HS-5 (cell line): ENCODE measurements at regions not wholly inside any gene's neighbourhood (a gene's known extent, or its start where the extent isn't known, plus 50 kb on each side); places are given as distances from the start of the nearest gene placed in this dataset.
"Not testable (repeated sequence)": the region's sequence is repeated elsewhere in the genome, so short reads cannot be mapped to it uniquely, and the experiment has no call there.

Experiments
- DNase-seq: peaks from one replicate; pipeline ENCODE4 v3.0.0-alpha.2; 2012; ENCODE audit warnings: low read depth

GRCh38 chr2:65788556-65788955, 356.2 kb upstream of the SPRED2 start:
- DNase-seq = no peak

GRCh38 chr2:65786765-65787164, 354.4 kb upstream of the SPRED2 start:
- no peak for DNase-seq

- no peak for DNase-seq
These were observed 353.8 kb upstream of the SPRED2 start for GRCh38 chr2:65786007-65786717.

- no peak for DNase-seq
These were observed 350.7 kb upstream of the SPRED2 start for GRCh38 chr2:65782996-65783650.

GRCh38 chr2:65782186-65782585, 349.8 kb upstream of the SPRED2 start:
- DNase-seq = no peak

GRCh38 chr2:65781756-65782155, 349.4 kb upstream of the SPRED2 start:
- DNase-seq = no peak

GRCh38 chr2:65779021-65779420, 346.6 kb upstream of the SPRED2 start:
- no peak for DNase-seq

- no peak for DNase-seq
These were observed 345.7 kb upstream of the SPRED2 start for GRCh38 chr2:65778137-65778536.

GRCh38 chr2:65775839-65776238, 343.4 kb upstream of the SPRED2 start:
- DNase-seq = no peak

- no peak for DNase-seq
These were observed 335.5 kb upstream of the SPRED2 start for GRCh38 chr2:65767946-65768345.

- no peak for DNase-seq
These were observed 334.4 kb upstream of the SPRED2 start for GRCh38 chr2:65766768-65767267.

- DNase-seq = no peak
These were observed 333.0 kb upstream of the SPRED2 start for GRCh38 chr2:65765376-65765775.

- no peak for DNase-seq
These were observed 329.7 kb upstream of the SPRED2 start for GRCh38 chr2:65762068-65762467.

GRCh38 chr2:65754219-65754618, 321.8 kb upstream of the SPRED2 start:
- DNase-seq = no peak

- DNase-seq = no peak
These were observed 319.0 kb upstream of the SPRED2 start for GRCh38 chr2:65751408-65751807.

GRCh38 chr2:65749545-65749944, 317.1 kb upstream of the SPRED2 start:
- no peak for DNase-seq

GRCh38 chr2:65747875-65748274, 315.5 kb upstream of the SPRED2 start:
- DNase-seq = not testable (repeated sequence)

GRCh38 chr2:65746931-65747675, 314.7 kb upstream of the SPRED2 start:
- DNase-seq = no peak

- DNase-seq = no peak
These were observed 312.2 kb upstream of the SPRED2 start for GRCh38 chr2:65744477-65745200.

GRCh38 chr2:65742977-65743376, 310.6 kb upstream of the SPRED2 start:
- DNase-seq = no peak

GRCh38 chr2:65739927-65740326, 307.5 kb upstream of the SPRED2 start:
- no peak for DNase-seq

- DNase-seq = no peak
These were observed 305.1 kb upstream of the SPRED2 start for GRCh38 chr2:65737452-65738011.
